Caco-2 (cell line): ENCODE measurements at regions not wholly inside any gene's neighbourhood (a gene's known extent, or its start where the extent isn't known, plus 50 kb on each side); places are given as distances from the start of the nearest gene placed in this dataset.

Experiments used
- BruUV-seq: library from RNA; stranded (reverse); fragments of 400-500 nt; replicated peaks from 2 replicates; lab custom pipeline; 2021; lab: Mats Ljungman, UMichigan
- CTCF ChIA-PET: fragments of 300-600 bp; sonication (Branson Sonifier 250); formaldehyde crosslinking; loops from one replicate; lab custom pipeline; 2022; ENCODE audit warnings: antibody characterized with exemption; lab: Charles Lee
- POLR2A ChIA-PET: fragments of 300-600 bp; sonication (Branson Sonifier 250); formaldehyde crosslinking; loops from one replicate; lab custom pipeline; 2022; ENCODE audit warnings: antibody characterized with exemption; lab: Charles Lee
- DNase-seq, 2 experiments: peaks; one replicate each; pipeline versions ENCODE4 v3.0.0 to v3.0.0-alpha.2; 2020 to 2022
- H3K27me3 ChIP-seq: replicated peaks from 2 replicates; pipeline ENCODE4 v1.6.0; 2011; ENCODE audit warnings: low read length; ENCODE audit not compliant: control insufficient read depth, insufficient read depth
- H3K36me3 ChIP-seq: 2 replicates; pipeline ENCODE4 v1.5.1; 2011; ENCODE audit warnings: low read length; ENCODE audit not compliant: control insufficient read depth, insufficient read depth
- H3K4me1 ChIP-seq: fragments of 250-450 bp; sonication (Bioruptor Pico); 2 replicates; pipeline ENCODE4 v1.5.1; 2020; ENCODE audit warnings: mild to moderate bottlenecking
- H3K4me3 ChIP-seq: 2 replicates; pipeline ENCODE4 v1.5.1; 2011; ENCODE audit warnings: low read depth, mild to moderate bottlenecking, control low read depth, low read length
- H3K9me3 ChIP-seq: fragments of 250-450 bp; sonication (Bioruptor Pico); 2 replicates; pipeline ENCODE4 v1.5.1; 2020; ENCODE audit warnings: mild to moderate bottlenecking, moderate library complexity
- H3K27ac Mint-ChIP-seq: one replicate; pipeline ENCODE4 v1.8.0; 2022; ENCODE audit warnings: mixed read lengths; ENCODE audit not compliant: unreplicated experiment
- H3K27me3 Mint-ChIP-seq: one replicate; pipeline ENCODE4 v1.8.0; 2022; ENCODE audit warnings: mixed read lengths; ENCODE audit not compliant: insufficient read depth, unreplicated experiment
- H3K36me3 Mint-ChIP-seq: one replicate; pipeline ENCODE4 v1.8.0; 2022; ENCODE audit warnings: mild to moderate bottlenecking, mixed read lengths; ENCODE audit not compliant: insufficient read depth, unreplicated experiment
- H3K4me1 Mint-ChIP-seq: one replicate; pipeline ENCODE4 v1.8.0; 2022; ENCODE audit warnings: low read depth, mixed read lengths; ENCODE audit not compliant: unreplicated experiment
- H3K4me3 Mint-ChIP-seq: one replicate; pipeline ENCODE4 v1.8.0; 2022; ENCODE audit warnings: mild to moderate bottlenecking, moderate library complexity, mixed read lengths; ENCODE audit not compliant: unreplicated experiment
- H3K9me3 Mint-ChIP-seq: one replicate; pipeline ENCODE4 v1.8.0; 2022; ENCODE audit warnings: mixed read lengths; ENCODE audit not compliant: unreplicated experiment
- intact Hi-C: fragments of 100-400 bp; cut with micrococcal nuclease; formaldehyde crosslinking; loops from one replicate; pipeline ENCODE4 v1.10.0; 2022; ENCODE audit not compliant: unreplicated experiment
- TF ChIP-seq, protein P1 (sequence below), 2 experiments: fragments of 200-600 bp in 1 of 2; IDR thresholded peaks; 1 replicate in 1 of 2; 2 replicates in 1 of 2; pipeline versions ENCODE4 v1.5.1 to v1.8.0; 2011 to 2022; ENCODE audit warnings: antibody characterized with exemption in 1 of 2, control low read depth in 1 of 2, inconsistent platforms in 1 of 2, low read depth in 1 of 2, low read length in 1 of 2, mild to moderate bottlenecking in 1 of 2, moderate library complexity in 1 of 2; ENCODE audit not compliant: insufficient read depth in 1 of 2, severe bottlenecking in 1 of 2, unreplicated experiment in 1 of 2

GRCh38 chr16:75971334-75971733 is 245.0 kb upstream of the CPHXL start:
- Histone ChIP-seq H3K36me3 (no peaks in the 10 kb centered on the region), H3K4me3 (no peak overlapping the region), H3K4me1 (no peaks in the 10 kb centered on the region), H3K9me3 (no peaks in the 10 kb centered on the region), H3K27me3 (no peaks in the 10 kb centered on the region)
- Mint-ChIP-seq H3K4me1 (peaks cover 4% of the 10 kb centered on the region), H3K9me3 (no peaks in the 10 kb centered on the region), H3K27me3 (no peaks in the 10 kb centered on the region), H3K4me3 (no peak overlapping the region), H3K27ac (no peak overlapping the region), H3K36me3 (no peaks in the 10 kb centered on the region)
- BruUV-seq: no TSS peak
- no peak for DNase-seq
- intact Hi-C loops: no loop called here
- CTCF ChIA-PET: no interaction called here
- POLR2A ChIA-PET: no interaction called here
- TF ChIP-seq, protein P1, sequence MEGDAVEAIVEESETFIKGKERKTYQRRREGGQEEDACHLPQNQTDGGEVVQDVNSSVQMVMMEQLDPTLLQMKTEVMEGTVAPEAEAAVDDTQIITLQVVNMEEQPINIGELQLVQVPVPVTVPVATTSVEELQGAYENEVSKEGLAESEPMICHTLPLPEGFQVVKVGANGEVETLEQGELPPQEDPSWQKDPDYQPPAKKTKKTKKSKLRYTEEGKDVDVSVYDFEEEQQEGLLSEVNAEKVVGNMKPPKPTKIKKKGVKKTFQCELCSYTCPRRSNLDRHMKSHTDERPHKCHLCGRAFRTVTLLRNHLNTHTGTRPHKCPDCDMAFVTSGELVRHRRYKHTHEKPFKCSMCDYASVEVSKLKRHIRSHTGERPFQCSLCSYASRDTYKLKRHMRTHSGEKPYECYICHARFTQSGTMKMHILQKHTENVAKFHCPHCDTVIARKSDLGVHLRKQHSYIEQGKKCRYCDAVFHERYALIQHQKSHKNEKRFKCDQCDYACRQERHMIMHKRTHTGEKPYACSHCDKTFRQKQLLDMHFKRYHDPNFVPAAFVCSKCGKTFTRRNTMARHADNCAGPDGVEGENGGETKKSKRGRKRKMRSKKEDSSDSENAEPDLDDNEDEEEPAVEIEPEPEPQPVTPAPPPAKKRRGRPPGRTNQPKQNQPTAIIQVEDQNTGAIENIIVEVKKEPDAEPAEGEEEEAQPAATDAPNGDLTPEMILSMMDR (IDR thresholded peaks at IDR 0.05; ENCODE audit: insufficient read depth in 1 of 2, low read depth in 1 of 2, low read length in 1 of 2, severe bottlenecking in 1 of 2, unreplicated experiment in 1 of 2): no peak

GRCh38 chr16:75983296-75983695 is 257.0 kb upstream of the CPHXL start:
- Histone ChIP-seq H3K4me3 (no peak overlapping the region), H3K36me3 (no peaks in the 10 kb centered on the region), H3K4me1 (no peaks in the 10 kb centered on the region), H3K27me3 (no peaks in the 10 kb centered on the region), H3K9me3 (no peaks in the 10 kb centered on the region)
- ChIA-PET POLR2A (no interaction called here), CTCF (no interaction called here)
- no peaks in the 10 kb centered on the region for H3K36me3 Mint-ChIP-seq
- BruUV-seq: no TSS peak
- no peak overlapping the region for H3K27ac Mint-ChIP-seq
- no peak for DNase-seq
- no peaks in the 10 kb centered on the region for H3K27me3 Mint-ChIP-seq
- no peaks in the 10 kb centered on the region for H3K4me1 Mint-ChIP-seq
- TF ChIP-seq, protein P1 (IDR thresholded peaks at IDR 0.05; ENCODE audit: insufficient read depth in 1 of 2, low read depth in 1 of 2, low read length in 1 of 2, severe bottlenecking in 1 of 2, unreplicated experiment in 1 of 2): no peak
- intact Hi-C loops: no loop called here
- no peak overlapping the region for H3K4me3 Mint-ChIP-seq
- no peaks in the 10 kb centered on the region for H3K9me3 Mint-ChIP-seq

DNA sequence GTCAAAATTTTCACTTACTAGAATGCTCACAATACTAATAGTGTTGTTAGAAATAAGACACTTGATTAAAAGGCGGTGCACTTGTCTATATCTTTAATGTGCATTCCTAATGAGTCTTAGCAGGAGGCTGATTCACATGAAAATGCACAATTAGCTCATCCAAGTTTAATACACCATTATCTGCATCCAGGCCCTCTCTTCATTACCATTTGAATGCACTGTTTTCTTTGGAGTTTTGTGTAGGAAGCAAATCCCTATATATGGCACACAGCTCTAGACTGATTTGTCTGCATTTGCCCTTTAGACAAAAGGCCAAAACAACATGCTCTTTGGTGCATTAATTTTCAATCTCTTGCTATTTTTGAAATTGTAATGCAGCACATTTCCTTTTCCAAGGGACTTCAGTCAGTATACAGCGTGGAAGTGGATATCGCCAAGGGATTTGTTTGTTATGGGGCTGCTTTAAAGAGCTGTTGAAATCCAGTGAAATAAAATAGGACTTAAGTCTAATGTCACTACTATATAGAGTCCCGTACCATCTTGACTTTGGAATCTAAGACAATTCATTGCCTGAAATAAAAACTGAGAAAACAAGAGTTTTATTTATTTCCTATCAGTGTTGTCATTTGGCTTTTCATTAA is 257.6 kb upstream of the CPHXL start:
- Mint-ChIP-seq H3K4me3 (no peak overlapping the region), H3K27ac (no peak overlapping the region), H3K9me3 (no peaks in the 10 kb centered on the region), H3K27me3 (no peaks in the 10 kb centered on the region), H3K4me1 (no peaks in the 10 kb centered on the region), H3K36me3 (no peaks in the 10 kb centered on the region)
- ChIA-PET CTCF (no interaction called here), POLR2A (no interaction called here)
- intact Hi-C loops: no loop called here
- DNase-seq: no peak
- TF ChIP-seq, protein P1 (IDR thresholded peaks at IDR 0.05; ENCODE audit: insufficient read depth in 1 of 2, low read depth in 1 of 2, low read length in 1 of 2, severe bottlenecking in 1 of 2, unreplicated experiment in 1 of 2): no peak
- no TSS peak for BruUV-seq
- no peaks in the 10 kb centered on the region for H3K4me1 ChIP-seq
- no peaks in the 10 kb centered on the region for H3K36me3 ChIP-seq
- H3K4me3 ChIP-seq: no peak overlapping the region
- no peaks in the 10 kb centered on the region for H3K27me3 ChIP-seq
- no peaks in the 10 kb centered on the region for H3K9me3 ChIP-seq
